GM23338 (cell line): ENCODE measurements at regions not wholly inside any gene's neighbourhood (a gene's known extent, or its start where the extent isn't known, plus 50 kb on each side); places are given as distances from the start of the nearest gene placed in this dataset.

Experiments used
- ATAC-seq: fragments of 200-7000 bp; cut with Tn5 transposase; 3 replicates; pipeline ENCODE4 v1.9.1; 2020
- DNase-seq: peaks from one replicate; pipeline ENCODE4 v3.0.0-alpha.2; 2015; ENCODE audit warnings: low spot score
- H2AFZ ChIP-seq: fragments of 200-600 bp; sonication (generic); 2 replicates; pipeline ENCODE4 v1.8.0; 2016; ENCODE audit warnings: antibody characterized with exemption, mild to moderate bottlenecking, moderate library complexity
- H3F3A ChIP-seq: fragments of 200-600 bp; sonication (generic); replicated peaks from 2 replicates; pipeline ENCODE4 v1.8.0; 2017; ENCODE audit warnings: antibody characterized with exemption, mixed run types, low read depth
- H3K27ac ChIP-seq: fragments of 200-600 bp; sonication (generic); 2 replicates; pipeline ENCODE4 v1.6.1; 2016; ENCODE audit warnings: low read depth
- H3K27me3 ChIP-seq: fragments of 200-600 bp; sonication (generic); 2 replicates; pipeline ENCODE4 v1.8.0; 2016; ENCODE audit warnings: mild to moderate bottlenecking, mixed run types, moderate library complexity; ENCODE audit not compliant: insufficient read depth
- H3K36me3 ChIP-seq: fragments of 200-600 bp; sonication (generic); 2 replicates; pipeline ENCODE4 v1.8.0; 2016; ENCODE audit warnings: mild to moderate bottlenecking; ENCODE audit not compliant: insufficient read depth
- H3K4me1 ChIP-seq: fragments of 200-600 bp; sonication (generic); 2 replicates; pipeline ENCODE4 v1.8.0; 2016; ENCODE audit warnings: mild to moderate bottlenecking, moderate library complexity; ENCODE audit not compliant: insufficient read depth
- H3K4me2 ChIP-seq: fragments of 200-600 bp; sonication (generic); 2 replicates; pipeline ENCODE4 v1.7.1; 2017; ENCODE audit warnings: mixed run types
- H3K4me3 ChIP-seq: fragments of 200-600 bp; sonication (generic); 2 replicates; pipeline ENCODE4 v1.6.1; 2016; ENCODE audit warnings: mixed run types
- H3K79me2 ChIP-seq: fragments of 200-600 bp; sonication (generic); replicated peaks from 2 replicates; pipeline ENCODE4 v1.8.0; 2017; ENCODE audit warnings: mild to moderate bottlenecking; ENCODE audit not compliant: insufficient read depth
- H3K9me2 ChIP-seq: fragments of 200-600 bp; sonication (generic); 2 replicates; pipeline ENCODE4 v1.8.0; 2017; ENCODE audit not compliant: insufficient read depth
- H4K20me1 ChIP-seq: fragments of 200-600 bp; sonication (generic); replicated peaks from 2 replicates; pipeline ENCODE4 v1.8.0; 2017; ENCODE audit warnings: mild to moderate bottlenecking; ENCODE audit not compliant: insufficient read depth
- H3K27ac Mint-ChIP-seq: 2 replicates; pipeline ENCODE4 v1.8.0; 2020; ENCODE audit warnings: inconsistent platforms, mild to moderate bottlenecking, moderate library complexity, mixed read lengths
- H3K27me3 Mint-ChIP-seq: 3 replicates; pipeline ENCODE4 v1.8.0; 2022; ENCODE audit warnings: low read depth, mild to moderate bottlenecking, moderate library complexity, mixed read lengths, inconsistent platforms; ENCODE audit not compliant: insufficient read depth, poor library complexity
- H3K36me3 Mint-ChIP-seq: 3 replicates; pipeline ENCODE4 v1.8.0; 2021; ENCODE audit warnings: low read depth, mild to moderate bottlenecking, inconsistent platforms, moderate library complexity, mixed read lengths
- H3K4me1 Mint-ChIP-seq: 3 replicates; pipeline ENCODE4 v1.8.0; 2020; ENCODE audit warnings: mild to moderate bottlenecking, inconsistent platforms, mixed read lengths
- H3K4me3 Mint-ChIP-seq: 3 replicates; pipeline ENCODE4 v1.8.0; 2021; ENCODE audit warnings: moderate library complexity, mild to moderate bottlenecking, inconsistent platforms, mixed read lengths
- H3K9me3 Mint-ChIP-seq: 3 replicates; pipeline ENCODE4 v1.8.0; 2020; ENCODE audit warnings: moderate library complexity, mild to moderate bottlenecking, inconsistent platforms, mixed read lengths
- CREB1 ChIP-seq: fragments of 250-450 bp; sonication (Bioruptor Pico); IDR thresholded peaks from 2 replicates; pipeline ENCODE4 v1.5.0; 2020; ENCODE audit warnings: low read depth, mild to moderate bottlenecking, moderate library complexity
- CTCF ChIP-seq, 2 experiments: fragments of 200-600 bp in 1 of 2; sonication (generic) in 1 of 2; conservative IDR thresholded peaks; 2 replicates each; pipeline versions ENCODE4 v1.5.1 to v1.6.1; 2016 to 2017; ENCODE audit warnings: antibody characterized with exemption in 2 of 2, low read depth in 2 of 2, mild to moderate bottlenecking in 2 of 2, moderate library complexity in 1 of 2
- ETS1 ChIP-seq: IDR thresholded peaks from 2 replicates; pipeline ENCODE4 v1.6.1; 2016; ENCODE audit warnings: antibody characterized with exemption
- EZH2 ChIP-seq: fragments of 200-600 bp; sonication (generic); IDR thresholded peaks from one replicate; pipeline ENCODE4 v1.8.0; 2017; ENCODE audit warnings: antibody characterized with exemption, mild to moderate bottlenecking, low read depth; ENCODE audit not compliant: unreplicated experiment
- EZH2phosphoT487 ChIP-seq: fragments of 200-600 bp; sonication (generic); IDR thresholded peaks from one replicate; pipeline ENCODE4 v1.8.1; 2018; ENCODE audit warnings: antibody characterized with exemption; ENCODE audit not compliant: unreplicated experiment
- JUNB ChIP-seq: IDR thresholded peaks from one replicate; pipeline ENCODE4 v1.6.1; 2016; ENCODE audit warnings: antibody characterized with exemption; ENCODE audit not compliant: unreplicated experiment
- NANOG ChIP-seq: IDR thresholded peaks from 2 replicates; pipeline ENCODE4 v1.6.1; 2016; ENCODE audit warnings: antibody characterized with exemption, borderline replicate concordance
- POLR2AphosphoS5 ChIP-seq: IDR thresholded peaks from 2 replicates; pipeline ENCODE4 v1.6.1; 2016; ENCODE audit warnings: antibody characterized with exemption, low read depth
- REST ChIP-seq: IDR thresholded peaks from one replicate; pipeline ENCODE4 v1.6.1; 2018; ENCODE audit warnings: antibody characterized with exemption; ENCODE audit not compliant: unreplicated experiment
- STAT1 ChIP-seq: IDR thresholded peaks from one replicate; pipeline ENCODE4 v1.6.1; 2016; ENCODE audit warnings: antibody characterized with exemption; ENCODE audit not compliant: unreplicated experiment
- ZNF114 ChIP-seq: fragments of 250-450 bp; sonication (Bioruptor Pico); IDR thresholded peaks from 2 replicates; pipeline ENCODE4 v1.5.0; 2020; ENCODE audit warnings: mild to moderate bottlenecking, moderate library complexity
- ZNF331 ChIP-seq: fragments of 250-450 bp; sonication (Bioruptor Pico); IDR thresholded peaks from 2 replicates; pipeline ENCODE4 v1.5.0; 2020; ENCODE audit warnings: low read depth, mild to moderate bottlenecking, moderate library complexity
- ZNF462 ChIP-seq: fragments of 250-450 bp; sonication (Bioruptor Pico); IDR thresholded peaks from 2 replicates; pipeline ENCODE4 v1.5.0; 2020; ENCODE audit warnings: mild to moderate bottlenecking, moderate library complexity

GRCh38 chr15:38041576-38041975, 107.1 kb downstream of the TMCO5A start:
- no peak overlapping the region for H3K4me3 ChIP-seq
- no peak overlapping the region for H3K4me2 ChIP-seq
- Mint-ChIP-seq H3K27me3 (no peaks in the 10 kb centered on the region), H3K36me3 (no peaks in the 10 kb centered on the region), H3K4me1 (peaks cover 14% of the 10 kb centered on the region), H3K27ac (no peak overlapping the region), H3K4me3 (no peak overlapping the region), H3K9me3 (no peaks in the 10 kb centered on the region)
- H3K27me3 ChIP-seq: no peaks in the 10 kb centered on the region
- no peaks in the 10 kb centered on the region for H3F3A ChIP-seq
- no peaks in the 10 kb centered on the region; the same call in 1 of the 2 replicates for H3K9me2 ChIP-seq
- no peaks in the 10 kb centered on the region for H3K36me3 ChIP-seq
- no peak overlapping the region for H3K27ac ChIP-seq
- no peak for DNase-seq
- 0 out of 2 replicates have a peak, but pooled peaks cover 5% of the 10 kb centered on the region for H3K4me1 ChIP-seq
- H4K20me1 ChIP-seq: no peaks in the 10 kb centered on the region
- no peaks in the 10 kb centered on the region for H3K79me2 ChIP-seq
- H2AFZ ChIP-seq: no peak overlapping the region
- ATAC-seq: no peak
- TF ChIP-seq ZNF462: no peak
- no peak for TF ChIP-seq NANOG
- no peak for TF ChIP-seq EZH2phosphoT487
- no peak for TF ChIP-seq CTCF (conservative IDR thresholded peaks at IDR 0.05; ENCODE audit: low read depth in 2 of 2)
- TF ChIP-seq REST: no peak
- no peak for TF ChIP-seq STAT1
- TF ChIP-seq EZH2: no peak
- no peak for TF ChIP-seq ZNF114
- no peak for TF ChIP-seq POLR2AphosphoS5
- no peak for TF ChIP-seq ETS1
- no peak for TF ChIP-seq CREB1
- TF ChIP-seq ZNF331 (CRISPR knock-in tag): no peak
- no peak for TF ChIP-seq JUNB
